ENCODE measurements at regions not wholly inside any gene's neighbourhood (a gene's known extent, or its start where the extent isn't known, plus 50 kb on each side); places are given as distances from the start of the nearest gene placed in this dataset.

DNA sequence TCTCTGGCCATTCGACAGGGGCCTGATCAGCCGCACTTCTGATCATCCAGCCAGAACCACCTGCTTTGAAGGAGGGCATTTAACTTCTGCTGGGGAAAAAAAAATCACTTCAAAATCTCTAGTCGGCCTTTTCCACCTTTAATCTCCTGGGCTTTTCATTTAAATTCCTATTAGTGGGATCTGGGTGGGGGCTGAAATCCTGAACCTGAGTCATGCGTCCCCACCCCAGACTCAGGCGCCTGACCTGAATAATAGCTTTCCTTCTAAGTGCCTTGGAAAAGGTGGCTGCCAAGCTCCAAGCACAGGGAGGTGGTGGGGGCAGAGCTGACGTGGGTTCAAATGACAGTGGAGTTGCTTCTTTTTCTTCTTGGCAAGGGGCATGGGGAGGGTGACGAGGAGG lies 246.0 kb upstream of the EXOC2 start:
- H3K79me2 ChIP-seq (ENCODE audit: control insufficient read depth, insufficient read depth, low read length), result no peaks in the 10 kb centered on the region
- H3K4me2 ChIP-seq (ENCODE audit: extremely low read depth, insufficient read depth, low read length), result no peak overlapping the region
- H3K9me3 ChIP-seq (ENCODE audit: control insufficient read depth, insufficient read depth, low read depth, low read length), result no peaks in the 10 kb centered on the region
- no peak overlapping the region for H3K9ac ChIP-seq (ENCODE audit: insufficient read depth, low read length)
- no peak overlapping the region for H2AFZ ChIP-seq (ENCODE audit: low read length)
- no peaks in the 10 kb centered on the region for H4K20me1 ChIP-seq (ENCODE audit: control insufficient read depth, extremely low read depth, insufficient read depth, low read length)
- no peak overlapping the region for H3K4me3 ChIP-seq (replicated peaks in 1 of 4; ENCODE audit: control extremely low read depth in 1 of 4, insufficient read depth in 1 of 4, low read depth in 3 of 4, low read length in 4 of 4)
- H3K4me1 ChIP-seq (ENCODE audit: control insufficient read depth, extremely low read depth, insufficient read depth, low read length), result no peaks in the 10 kb centered on the region
- TF ChIP-seq EZH2 (IDR thresholded peaks at IDR 0.05; ENCODE audit: low read length, missing control alignments), result no peak
- TF ChIP-seq, protein P1, sequence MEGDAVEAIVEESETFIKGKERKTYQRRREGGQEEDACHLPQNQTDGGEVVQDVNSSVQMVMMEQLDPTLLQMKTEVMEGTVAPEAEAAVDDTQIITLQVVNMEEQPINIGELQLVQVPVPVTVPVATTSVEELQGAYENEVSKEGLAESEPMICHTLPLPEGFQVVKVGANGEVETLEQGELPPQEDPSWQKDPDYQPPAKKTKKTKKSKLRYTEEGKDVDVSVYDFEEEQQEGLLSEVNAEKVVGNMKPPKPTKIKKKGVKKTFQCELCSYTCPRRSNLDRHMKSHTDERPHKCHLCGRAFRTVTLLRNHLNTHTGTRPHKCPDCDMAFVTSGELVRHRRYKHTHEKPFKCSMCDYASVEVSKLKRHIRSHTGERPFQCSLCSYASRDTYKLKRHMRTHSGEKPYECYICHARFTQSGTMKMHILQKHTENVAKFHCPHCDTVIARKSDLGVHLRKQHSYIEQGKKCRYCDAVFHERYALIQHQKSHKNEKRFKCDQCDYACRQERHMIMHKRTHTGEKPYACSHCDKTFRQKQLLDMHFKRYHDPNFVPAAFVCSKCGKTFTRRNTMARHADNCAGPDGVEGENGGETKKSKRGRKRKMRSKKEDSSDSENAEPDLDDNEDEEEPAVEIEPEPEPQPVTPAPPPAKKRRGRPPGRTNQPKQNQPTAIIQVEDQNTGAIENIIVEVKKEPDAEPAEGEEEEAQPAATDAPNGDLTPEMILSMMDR (conservative IDR thresholded peaks at IDR 0.05 in 1 of 2, IDR thresholded peaks at IDR 0.05 in 1 of 2; ENCODE audit: low read depth in 1 of 2, low read length in 2 of 2), result no peak
- DNase-seq (ENCODE audit: low read depth in 2 of 2), result no peak
- peaks cover 21% of the 10 kb centered on the region for H3K27me3 ChIP-seq (ENCODE audit: control insufficient read depth, insufficient read depth, low read length)
- H3K27ac ChIP-seq (ENCODE audit: insufficient read depth, low read length), result no peak overlapping the region
- no peaks in the 10 kb centered on the region for H3K36me3 ChIP-seq (ENCODE audit: control insufficient read depth, insufficient read depth, low read length)

DNA sequence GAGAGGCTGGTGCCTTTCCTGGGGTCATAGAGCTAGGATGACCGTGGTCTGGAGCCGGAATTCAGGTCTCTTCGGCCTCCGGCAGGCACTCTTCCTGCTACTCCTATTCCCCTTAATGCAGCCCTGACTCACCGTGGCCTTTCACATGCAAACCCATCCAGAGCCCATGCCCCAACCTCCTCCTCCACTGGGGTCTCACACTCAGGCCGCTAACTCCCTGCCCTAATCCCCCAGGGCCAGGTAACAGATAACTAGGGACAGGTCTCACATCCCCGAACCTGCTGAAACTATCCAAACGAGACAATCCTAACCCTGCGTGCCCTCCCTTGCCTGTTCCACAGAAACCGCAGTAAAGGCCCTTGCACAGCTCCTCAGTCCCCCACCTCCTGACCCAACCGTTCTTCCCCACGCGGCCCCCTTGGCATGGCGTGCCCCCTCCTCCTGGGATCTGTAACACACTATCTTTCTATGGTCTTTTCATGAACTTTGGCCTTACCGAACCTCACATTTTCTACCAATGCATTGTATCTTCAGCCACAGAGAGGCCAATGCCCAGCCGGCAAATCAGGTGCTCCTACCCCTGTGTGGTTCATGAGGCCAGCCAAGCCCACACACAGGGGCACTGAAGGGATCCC lies 245.4 kb upstream of the EXOC2 start:
- TF ChIP-seq, protein P1 (conservative IDR thresholded peaks at IDR 0.05 in 1 of 2, IDR thresholded peaks at IDR 0.05 in 1 of 2; ENCODE audit: low read depth in 1 of 2, low read length in 2 of 2), result no peak
- no peak for TF ChIP-seq EZH2 (IDR thresholded peaks at IDR 0.05; ENCODE audit: low read length, missing control alignments)
- Histone ChIP-seq H3K4me3 (replicated peaks in 1 of 4; ENCODE audit: control extremely low read depth in 1 of 4, insufficient read depth in 1 of 4, low read depth in 3 of 4, low read length in 4 of 4) (no peak overlapping the region), H3K27me3 (ENCODE audit: control insufficient read depth, insufficient read depth, low read length) (peaks cover 21% of the 10 kb centered on the region), H3K4me2 (ENCODE audit: extremely low read depth, insufficient read depth, low read length) (no peak overlapping the region), H3K4me1 (ENCODE audit: control insufficient read depth, extremely low read depth, insufficient read depth, low read length) (no peaks in the 10 kb centered on the region), H3K9me3 (ENCODE audit: control insufficient read depth, insufficient read depth, low read depth, low read length) (no peaks in the 10 kb centered on the region), H3K36me3 (ENCODE audit: control insufficient read depth, insufficient read depth, low read length) (no peaks in the 10 kb centered on the region), H4K20me1 (ENCODE audit: control insufficient read depth, extremely low read depth, insufficient read depth, low read length) (no peaks in the 10 kb centered on the region), H3K79me2 (ENCODE audit: control insufficient read depth, insufficient read depth, low read length) (no peaks in the 10 kb centered on the region), H3K9ac (ENCODE audit: insufficient read depth, low read length) (no peak overlapping the region), H2AFZ (ENCODE audit: low read length) (no peak overlapping the region), H3K27ac (ENCODE audit: insufficient read depth, low read length) (no peak overlapping the region)
- DNase-seq (ENCODE audit: low read depth in 2 of 2), result no peak

DNA sequence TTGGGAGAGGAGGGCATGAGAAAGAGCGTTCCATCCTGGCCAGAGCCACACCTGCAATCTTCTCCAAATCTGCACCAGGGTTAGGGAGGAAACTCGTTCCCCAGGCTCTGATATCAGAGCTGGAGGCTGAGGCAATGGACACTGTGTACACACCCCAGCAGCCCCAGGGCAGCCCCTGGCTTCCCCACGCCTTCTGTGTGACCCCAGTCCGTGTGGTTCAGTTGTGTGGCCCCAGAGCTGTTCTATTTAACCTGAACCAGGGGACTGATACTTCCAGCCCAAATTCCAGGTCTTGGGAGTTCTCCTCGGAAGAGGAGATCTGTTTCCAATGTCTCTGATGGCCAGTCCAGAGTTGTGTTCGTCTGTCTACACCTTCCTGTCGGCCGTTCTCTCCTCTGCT lies 242.6 kb upstream of the EXOC2 start:
- H3K4me3 ChIP-seq (replicated peaks in 1 of 4; ENCODE audit: control extremely low read depth in 1 of 4, insufficient read depth in 1 of 4, low read depth in 3 of 4, low read length in 4 of 4), result no peak overlapping the region
- no peak overlapping the region for H3K27ac ChIP-seq (ENCODE audit: insufficient read depth, low read length)
- H3K79me2 ChIP-seq (ENCODE audit: control insufficient read depth, insufficient read depth, low read length), result no peaks in the 10 kb centered on the region
- no peak for TF ChIP-seq EZH2 (IDR thresholded peaks at IDR 0.05; ENCODE audit: low read length, missing control alignments)
- TF ChIP-seq, protein P1 (conservative IDR thresholded peaks at IDR 0.05 in 1 of 2, IDR thresholded peaks at IDR 0.05 in 1 of 2; ENCODE audit: low read depth in 1 of 2, low read length in 2 of 2), result no peak
- H3K9me3 ChIP-seq (ENCODE audit: control insufficient read depth, insufficient read depth, low read depth, low read length), result no peaks in the 10 kb centered on the region
- no peaks in the 10 kb centered on the region for H4K20me1 ChIP-seq (ENCODE audit: control insufficient read depth, extremely low read depth, insufficient read depth, low read length)
- no peak for DNase-seq (ENCODE audit: low read depth in 2 of 2)
- H2AFZ ChIP-seq (ENCODE audit: low read length), result no peak overlapping the region
- no peaks in the 10 kb centered on the region for H3K36me3 ChIP-seq (ENCODE audit: control insufficient read depth, insufficient read depth, low read length)
- H3K9ac ChIP-seq (ENCODE audit: insufficient read depth, low read length), result no peak overlapping the region
- no peak overlapping the region for H3K4me2 ChIP-seq (ENCODE audit: extremely low read depth, insufficient read depth, low read length)
- peaks cover 21% of the 10 kb centered on the region for H3K27me3 ChIP-seq (ENCODE audit: control insufficient read depth, insufficient read depth, low read length)
- no peaks in the 10 kb centered on the region for H3K4me1 ChIP-seq (ENCODE audit: control insufficient read depth, extremely low read depth, insufficient read depth, low read length)
